Fibroblast of lung (primary cell): ENCODE measurements at regions not wholly inside any gene's neighbourhood (a gene's known extent, or its start where the extent isn't known, plus 50 kb on each side); places are given as distances from the start of the nearest gene placed in this dataset.

Experiments used
- CTCF ChIP-seq, 2 donors: IDR thresholded peaks in 1 of 2; conservative IDR thresholded peaks in 1 of 2; 1 replicate in 1 of 2; 2 replicates in 1 of 2; pipeline ENCODE4 v1.5.1; 2011 to 2012; ENCODE audit warnings: low read length in 2 of 2, control low read depth in 1 of 2, inconsistent platforms in 1 of 2, low read depth in 1 of 2, mild to moderate bottlenecking in 1 of 2
- EZH2 ChIP-seq: IDR thresholded peaks from 2 replicates; pipeline ENCODE4 v1.5.1; 2012; ENCODE audit warnings: low read length, control low read depth, mild to moderate bottlenecking; ENCODE audit errors: missing control alignments

DNA sequence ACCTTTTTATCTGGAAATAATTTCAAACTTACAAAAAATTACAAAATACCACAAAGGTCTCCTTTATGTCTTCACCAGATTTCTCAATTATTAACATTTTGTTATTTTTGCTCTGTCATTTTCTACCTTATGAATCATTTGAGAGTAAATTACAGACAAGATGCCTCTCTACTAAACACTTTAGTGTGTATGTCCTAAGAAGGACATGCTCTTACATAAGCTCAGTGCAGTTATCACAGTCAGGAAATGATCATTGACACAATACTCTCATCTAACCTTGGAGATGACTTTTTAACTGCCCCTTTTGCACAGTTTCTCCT is 378.9 kb upstream of the RUNX1 start:
- TF ChIP-seq CTCF (conservative IDR thresholded peaks at IDR 0.05 in 1 of 2, IDR thresholded peaks at IDR 0.05 in 1 of 2; ENCODE audit: low read depth in 1 of 2, low read length in 2 of 2) = no peak
- TF ChIP-seq EZH2 = no peak
